H9 (cell line): ENCODE measurements at regions not wholly inside any gene's neighbourhood (a gene's known extent, or its start where the extent isn't known, plus 50 kb on each side); places are given as distances from the start of the nearest gene placed in this dataset.

ENCODE experiments used
- DNase-seq: peaks from one replicate; pipeline ENCODE4 v3.0.0-alpha.2; 2017
- H2AFZ ChIP-seq: one replicate; pipeline ENCODE4 v1.6.1; 2013; ENCODE audit warnings: mild to moderate bottlenecking, low read length, control low read depth, moderate library complexity
- H2AK5ac ChIP-seq: 2 replicates; pipeline ENCODE4 v1.6.1; 2013; ENCODE audit warnings: low read length, control low read depth, mixed read lengths; ENCODE audit not compliant: insufficient read length
- H2BK120ac ChIP-seq: one replicate; pipeline ENCODE4 v1.6.1; 2013; ENCODE audit warnings: low read depth, mild to moderate bottlenecking, low read length, control low read depth, inconsistent platforms; ENCODE audit not compliant: poor library complexity, severe bottlenecking
- H2BK12ac ChIP-seq: 2 replicates; pipeline ENCODE4 v1.6.1; 2013; ENCODE audit warnings: low read length, control low read depth, mixed read lengths, low read depth; ENCODE audit not compliant: insufficient read length
- H2BK15ac ChIP-seq: 2 replicates; pipeline ENCODE4 v1.6.1; 2013; ENCODE audit warnings: low read depth, low read length, control low read depth
- H2BK20ac ChIP-seq: one replicate; pipeline ENCODE4 v1.6.1; 2013; ENCODE audit warnings: low read depth, mild to moderate bottlenecking, low read length, control low read depth, inconsistent platforms; ENCODE audit not compliant: poor library complexity, severe bottlenecking
- H2BK5ac ChIP-seq: 2 replicates; pipeline ENCODE4 v1.6.1; 2013; ENCODE audit warnings: low read length, control low read depth, mixed read lengths; ENCODE audit not compliant: insufficient read length
- H3K14ac ChIP-seq: 2 replicates; pipeline ENCODE4 v1.6.1; 2013; ENCODE audit warnings: low read length, control low read depth; ENCODE audit not compliant: insufficient read depth
- H3K18ac ChIP-seq: 2 replicates; pipeline ENCODE4 v1.6.1; 2013; ENCODE audit warnings: low read depth, mild to moderate bottlenecking, mixed read lengths, low read length, control low read depth; ENCODE audit not compliant: insufficient read length
- H3K23ac ChIP-seq: 2 replicates; pipeline ENCODE4 v1.6.1; 2013; ENCODE audit warnings: low read length, control low read depth, mixed read lengths, low read depth; ENCODE audit not compliant: insufficient read length
- H3K23me2 ChIP-seq: 2 replicates; pipeline ENCODE4 v1.6.1; 2013; ENCODE audit warnings: low read depth, mild to moderate bottlenecking, mixed read lengths, low read length, control low read depth; ENCODE audit not compliant: insufficient read length, poor library complexity, severe bottlenecking
- H3K27ac ChIP-seq: 2 replicates; pipeline ENCODE4 v1.5.1; 2013; ENCODE audit warnings: low read length, control low read depth, mixed read lengths, low read depth; ENCODE audit not compliant: insufficient read length
- H3K27me3 ChIP-seq: 2 replicates; pipeline ENCODE4 v1.6.1; 2013; ENCODE audit warnings: low read length, control low read depth, inconsistent platforms; ENCODE audit not compliant: insufficient read depth
- H3K4ac ChIP-seq: 2 replicates; pipeline ENCODE4 v1.6.1; 2013; ENCODE audit warnings: low read depth, mild to moderate bottlenecking, control low read depth, inconsistent platforms, low read length, moderate library complexity
- H3K4me1 ChIP-seq: 2 replicates; pipeline ENCODE4 v1.6.1; 2013; ENCODE audit warnings: low read length, control low read depth, inconsistent platforms; ENCODE audit not compliant: insufficient read depth
- H3K4me2 ChIP-seq: 2 replicates; pipeline ENCODE4 v1.6.1; 2013; ENCODE audit warnings: low read length, control low read depth, mixed read lengths; ENCODE audit not compliant: insufficient read length, insufficient read depth
- H3K56ac ChIP-seq: 2 replicates; pipeline ENCODE4 v1.6.1; 2013; ENCODE audit warnings: low read depth, mild to moderate bottlenecking, mixed read lengths, low read length, control low read depth; ENCODE audit not compliant: insufficient read length
- H3K79me1 ChIP-seq: 2 replicates; pipeline ENCODE4 v1.6.1; 2013; ENCODE audit warnings: low read depth, mild to moderate bottlenecking, moderate library complexity, low read length, control low read depth, inconsistent platforms; ENCODE audit not compliant: insufficient read depth, poor library complexity, severe bottlenecking
- H3K79me2 ChIP-seq: 2 replicates; pipeline ENCODE4 v1.6.1; 2013; ENCODE audit warnings: low read length, control low read depth, inconsistent platforms; ENCODE audit not compliant: insufficient read depth
- H3K9ac ChIP-seq: 2 replicates; pipeline ENCODE4 v1.6.1; 2013; ENCODE audit warnings: low read length, control low read depth, mixed read lengths; ENCODE audit not compliant: insufficient read length; ENCODE audit errors: extremely low read depth
- H3K9me3 ChIP-seq: one replicate; pipeline ENCODE4 v1.6.1; 2013; ENCODE audit warnings: low read depth, low read length, inconsistent platforms; ENCODE audit not compliant: control insufficient read depth
- H3T11ph ChIP-seq: one replicate; pipeline ENCODE4 v1.6.1; 2013; ENCODE audit warnings: mild to moderate bottlenecking, low read length, control low read depth, inconsistent platforms
- H4K20me1 ChIP-seq: one replicate; pipeline ENCODE4 v1.6.1; 2013; ENCODE audit not compliant: control insufficient read depth, insufficient read length, insufficient read depth
- H4K5ac ChIP-seq: 2 replicates; pipeline ENCODE4 v1.6.1; 2013; ENCODE audit warnings: low read depth, mild to moderate bottlenecking, mixed read lengths, low read length, control low read depth; ENCODE audit not compliant: insufficient read length
- H4K8ac ChIP-seq: replicated peaks from 2 replicates; pipeline ENCODE4 v1.6.1; 2013; ENCODE audit warnings: low read length, control low read depth, mixed read lengths, low read depth; ENCODE audit not compliant: insufficient read length
- H4K91ac ChIP-seq: 2 replicates; pipeline ENCODE4 v1.6.1; 2013; ENCODE audit warnings: low read depth, mild to moderate bottlenecking, moderate library complexity, mixed read lengths, low read length, control low read depth; ENCODE audit not compliant: insufficient read length
- H3K27ac Mint-ChIP-seq, 3 experiments: 2 replicates in 2 of 3; 3 replicates in 1 of 3; pipeline ENCODE4 v1.8.0; 2020 to 2021; ENCODE audit warnings: mixed read lengths in 3 of 3, mild to moderate bottlenecking in 1 of 3, moderate library complexity in 1 of 3
- H3K27me3 Mint-ChIP-seq: 2 replicates; pipeline ENCODE4 v1.8.0; 2021; ENCODE audit warnings: low read depth, mild to moderate bottlenecking, moderate library complexity, mixed read lengths
- H3K36me3 Mint-ChIP-seq, 3 experiments: 2 replicates in 2 of 3; 3 replicates in 1 of 3; pipeline ENCODE4 v1.8.0; 2020 to 2021; ENCODE audit warnings: low read depth in 3 of 3, mixed read lengths in 3 of 3; ENCODE audit not compliant: insufficient read depth in 1 of 3
- H3K4me1 Mint-ChIP-seq, 2 experiments: 2 replicates each; pipeline ENCODE4 v1.8.0; 2020; ENCODE audit warnings: mixed read lengths in 2 of 2
- H3K4me3 Mint-ChIP-seq, 2 experiments: 2 replicates in 1 of 2; 3 replicates in 1 of 2; pipeline ENCODE4 v1.8.0; 2020 to 2021; ENCODE audit warnings: mild to moderate bottlenecking in 2 of 2, mixed read lengths in 2 of 2, moderate library complexity in 1 of 2
- H3K9me3 Mint-ChIP-seq, 2 experiments: 2 replicates in 1 of 2; 3 replicates in 1 of 2; pipeline ENCODE4 v1.8.0; 2020; ENCODE audit warnings: mild to moderate bottlenecking in 2 of 2, mixed read lengths in 2 of 2, moderate library complexity in 1 of 2
- CTCF ChIP-seq: fragments of 200-600 bp; sonication (generic); conservative IDR thresholded peaks from 3 replicates; pipeline ENCODE4 v1.8.0; 2021; ENCODE audit warnings: antibody characterized with exemption, mild to moderate bottlenecking

DNA sequence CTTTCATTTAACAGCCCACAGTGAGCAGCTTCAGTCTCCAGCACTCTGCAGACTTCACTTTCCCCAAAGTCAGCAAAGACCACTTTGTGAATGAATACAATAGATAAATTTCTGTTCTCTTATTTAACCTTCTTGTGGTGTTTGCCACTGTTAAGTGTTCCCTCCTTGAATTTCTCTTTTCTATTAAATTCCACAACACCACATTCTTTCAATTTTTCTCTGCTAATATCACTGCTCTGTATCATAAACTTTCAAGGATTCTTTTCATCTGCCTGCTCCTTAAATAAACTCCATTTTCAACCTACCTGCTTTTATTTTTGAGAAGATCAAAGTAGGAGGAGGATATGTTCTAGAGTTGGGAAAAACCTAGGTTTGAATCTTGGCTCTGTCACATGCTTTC is 739.5 kb upstream of the GRAMD2B start:
- Histone ChIP-seq H4K5ac (no peak overlapping the region), H3K23me2 (no peaks in the 10 kb centered on the region), H4K91ac (no peak overlapping the region), H2AK5ac (no peak overlapping the region), H3K79me2 (no peaks in the 10 kb centered on the region), H3K18ac (no peak overlapping the region), H3K27me3 (no peaks in the 10 kb centered on the region), H3K4me2 (no peak overlapping the region), H3K27ac (no peak overlapping the region), H2BK120ac (no peak overlapping the region), H4K20me1 (no peaks in the 10 kb centered on the region), H3K4me1 (no peaks in the 10 kb centered on the region), H2AFZ (no peak overlapping the region), H2BK20ac (no peak overlapping the region), H2BK12ac (no peak overlapping the region), H3K23ac (no peak overlapping the region), H3T11ph (no peak overlapping the region), H4K8ac (no peak overlapping the region), H3K79me1 (no peaks in the 10 kb centered on the region), H3K56ac (no peak overlapping the region), H3K14ac (no peak overlapping the region), H3K9me3 (no peaks in the 10 kb centered on the region), H2BK5ac (no peak overlapping the region), H3K9ac (no peak overlapping the region), H3K4ac (no peak overlapping the region), H2BK15ac (no peak overlapping the region)
- Mint-ChIP-seq H3K27ac (no peak overlapping the region), H3K27me3 (no peaks in the 10 kb centered on the region), H3K36me3 (peaks cover 0 to 10% (median 8%) of the 10 kb centered on the region in 3 experiments; a peak in 5 of 7 replicates), H3K4me1 (peaks cover 5 to 7% of the 10 kb centered on the region in 2 experiments; a peak in 3 of 4 replicates), H3K9me3 (peaks cover 0 to 3% of the 10 kb centered on the region in 2 experiments; a peak in 4 of 5 replicates), H3K4me3 (no peak overlapping the region)
- DNase-seq = no peak
- no peak for TF ChIP-seq CTCF
